NCI-H1694 (cell line): ENCODE measurements at regions not wholly inside any gene's neighbourhood (a gene's known extent, or its start where the extent isn't known, plus 50 kb on each side); places are given as distances from the start of the nearest gene placed in this dataset.

Source experiments
- DNase-seq: peaks from one replicate; lab custom pipeline; 2025; lab: John Stamatoyannopoulos, UW

DNA sequence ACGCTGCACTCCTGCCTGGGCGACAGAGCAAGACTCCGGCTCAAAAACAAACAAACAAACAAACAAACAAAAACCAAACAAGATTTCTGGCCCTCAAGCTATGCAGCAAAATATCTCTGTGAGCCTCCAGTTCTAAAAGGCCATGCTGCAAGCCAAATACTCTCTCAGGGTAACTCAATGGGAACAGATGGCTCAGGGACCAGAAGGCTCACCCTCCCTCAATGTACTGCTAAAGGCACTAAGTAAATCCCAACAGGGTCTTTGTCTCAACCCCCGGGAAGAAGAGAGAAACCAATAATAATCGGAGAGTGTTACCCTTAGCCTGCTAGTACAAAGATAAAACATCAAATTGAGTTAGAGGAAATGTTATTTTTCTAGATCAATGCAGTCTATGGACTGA lies 119.7 kb upstream of the ZC3H12C start:
- DNase-seq: no peak

- DNase-seq: no peak
These were observed 118.7 kb upstream of the ZC3H12C start for GRCh38 chr11:109974523-109974922.

DNA sequence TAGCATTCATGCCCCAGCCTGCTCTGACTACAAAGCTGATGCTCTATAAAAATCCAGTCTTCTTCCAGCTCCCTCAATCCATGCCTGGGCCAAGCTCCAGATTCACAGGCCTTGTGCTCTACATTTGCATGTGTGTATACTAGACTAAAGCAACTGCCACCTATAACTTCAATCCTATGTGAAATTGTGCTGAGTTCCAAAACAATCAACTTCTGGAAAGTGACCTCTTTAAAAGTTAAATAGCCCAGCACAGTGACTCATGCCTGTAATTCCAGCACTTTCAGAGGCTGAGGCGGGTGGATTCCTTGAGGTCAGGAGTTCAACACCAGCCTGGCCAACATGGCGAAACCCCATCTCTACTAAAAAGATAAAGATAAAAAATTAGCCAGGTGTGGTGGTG lies 114.3 kb upstream of the ZC3H12C start:
- DNase-seq: no peak

- no peak for DNase-seq
These were observed 112.1 kb upstream of the ZC3H12C start for GRCh38 chr11:109981031-109981636.

- DNase-seq: no peak
These were observed 109.8 kb upstream of the ZC3H12C start for GRCh38 chr11:109983358-109983757.

DNA sequence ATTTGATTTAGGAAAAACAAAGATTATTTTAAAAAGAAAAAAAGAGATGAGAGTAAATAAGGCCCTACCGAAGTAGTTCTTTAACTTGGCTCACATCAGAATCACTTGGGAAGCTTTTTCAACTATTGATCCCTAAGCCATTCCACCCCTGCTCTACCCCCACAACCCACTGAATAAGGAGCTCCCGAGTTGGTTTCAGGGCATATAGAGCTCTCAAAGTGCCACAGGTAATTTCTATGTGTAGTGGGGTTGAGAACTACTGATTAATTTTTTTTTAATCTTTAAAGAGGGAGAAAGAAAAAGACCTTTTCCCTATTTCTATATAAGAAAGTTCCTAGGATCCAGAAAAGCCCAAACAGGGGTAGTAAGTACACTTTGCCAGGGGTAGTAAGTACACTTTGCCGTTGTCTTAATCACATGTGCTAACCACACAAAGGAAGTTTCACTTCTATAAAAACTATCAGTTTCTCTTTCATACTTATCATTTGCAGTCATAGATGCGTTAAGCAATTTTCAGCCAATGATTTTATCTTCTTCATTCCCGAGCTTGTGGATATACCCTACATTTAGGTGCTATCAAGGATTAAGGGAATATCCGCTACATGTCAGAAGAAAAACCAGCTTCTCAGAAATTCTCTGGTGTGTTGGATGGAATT lies 108.4 kb upstream of the ZC3H12C start:
- no peak for DNase-seq

- DNase-seq: no peak
These were observed 106.7 kb upstream of the ZC3H12C start for GRCh38 chr11:109986488-109986887.

DNA sequence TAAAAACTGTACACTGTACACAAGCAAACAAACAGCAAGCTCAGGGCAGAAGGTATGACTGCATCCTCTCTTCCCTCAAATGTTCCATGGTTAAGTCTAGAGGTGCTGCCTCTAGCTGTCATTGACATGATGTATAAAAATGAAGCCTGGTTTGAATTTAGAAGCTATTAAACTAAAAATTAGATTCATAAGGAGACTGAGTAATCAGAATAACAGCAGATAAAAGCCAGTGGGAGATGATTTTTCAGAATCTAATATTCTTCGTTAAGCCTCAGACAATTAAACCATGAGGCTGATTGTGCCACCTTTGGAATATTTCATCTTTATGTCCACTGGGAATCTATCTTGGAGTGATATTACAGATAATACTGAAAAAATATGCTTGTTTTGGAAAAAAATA lies 101.4 kb upstream of the ZC3H12C start:
- DNase-seq: no peak

DNA sequence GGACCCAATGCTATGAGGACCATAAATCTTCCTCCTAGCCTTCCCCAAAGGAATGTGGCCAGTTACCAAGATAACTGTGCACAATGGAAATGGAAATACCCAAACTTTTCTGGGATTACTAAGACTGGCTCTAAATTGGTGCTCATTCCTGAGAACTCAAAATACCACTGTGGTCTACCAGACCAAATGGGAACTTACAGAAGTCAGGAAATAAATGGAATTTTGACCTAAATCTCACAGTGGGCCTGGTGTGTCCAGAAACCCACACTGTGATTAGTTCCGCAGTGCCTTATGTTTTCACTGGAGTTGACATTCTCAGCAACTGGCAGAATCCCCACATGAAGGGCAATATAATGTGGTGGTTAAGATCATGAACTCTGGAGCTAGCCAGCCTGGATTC lies 99.4 kb upstream of the ZC3H12C start:
- DNase-seq: no peak

DNA sequence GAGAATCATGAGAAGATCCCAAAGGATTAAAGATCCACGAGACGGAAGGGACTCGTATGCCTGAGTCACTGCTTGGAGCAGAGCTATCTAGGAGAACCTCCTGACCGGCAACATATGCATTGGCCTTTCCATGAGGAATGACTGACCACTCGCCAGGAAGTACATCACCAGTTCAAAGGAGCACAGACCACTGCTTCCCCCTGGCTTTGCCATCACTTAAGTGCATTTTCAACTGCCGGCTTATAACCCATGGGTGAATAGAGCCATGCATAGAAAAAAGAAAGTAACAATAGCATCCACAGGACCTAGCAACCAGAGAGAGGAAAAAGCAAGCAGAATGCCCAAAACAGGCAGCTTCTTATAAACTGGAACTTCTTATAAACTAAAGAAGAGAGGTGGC lies 98.3 kb upstream of the ZC3H12C start:
- no peak for DNase-seq

DNA sequence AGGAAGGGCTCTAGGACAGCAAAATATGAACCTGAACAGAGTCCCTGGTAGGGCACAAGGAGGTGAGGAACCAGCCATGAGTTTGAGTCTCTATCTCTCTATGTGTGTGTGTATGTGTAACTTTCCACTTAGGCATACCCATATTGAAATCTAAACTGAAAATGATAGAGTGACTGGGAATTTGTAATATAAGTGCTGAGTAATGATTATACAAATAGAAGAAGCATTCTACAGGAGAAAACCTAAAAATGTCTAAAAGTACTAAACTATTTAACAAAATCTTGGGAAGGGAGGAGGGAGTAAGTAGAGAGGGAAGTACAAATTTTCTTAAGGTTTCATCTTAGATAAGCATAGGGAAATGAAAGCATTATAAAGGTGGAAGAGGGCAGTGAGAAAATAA lies 97.1 kb upstream of the ZC3H12C start:
- no peak for DNase-seq

DNA sequence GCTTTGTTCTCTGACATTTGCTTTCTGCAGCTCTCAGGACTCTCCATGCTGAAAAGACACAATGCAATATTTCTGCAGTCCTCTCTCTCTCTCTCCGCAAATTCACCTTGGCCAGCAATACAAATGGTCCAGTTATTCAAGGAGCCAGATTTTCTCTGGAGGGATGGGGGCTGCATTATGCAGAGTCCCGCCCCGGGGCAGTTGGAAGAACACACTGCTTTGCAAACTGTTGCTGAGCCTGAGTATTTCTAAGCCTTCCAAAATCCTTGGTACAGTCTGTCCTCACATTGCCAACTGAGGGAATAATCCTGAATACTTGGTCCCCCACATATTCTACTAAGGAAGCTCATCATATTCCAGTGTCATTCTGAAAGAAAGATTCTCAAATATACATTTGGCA lies 94.3 kb upstream of the ZC3H12C start:
- DNase-seq: no peak

- DNase-seq: no peak
These were observed 93.1 kb upstream of the ZC3H12C start for GRCh38 chr11:110000031-110000502.

- no peak for DNase-seq
These were observed 92.3 kb upstream of the ZC3H12C start for GRCh38 chr11:110000850-110001249.

- DNase-seq: no peak
These were observed 89.8 kb upstream of the ZC3H12C start for GRCh38 chr11:110003426-110003825.

- DNase-seq: no peak
These were observed 81.6 kb upstream of the ZC3H12C start for GRCh38 chr11:110011595-110011994.

DNA sequence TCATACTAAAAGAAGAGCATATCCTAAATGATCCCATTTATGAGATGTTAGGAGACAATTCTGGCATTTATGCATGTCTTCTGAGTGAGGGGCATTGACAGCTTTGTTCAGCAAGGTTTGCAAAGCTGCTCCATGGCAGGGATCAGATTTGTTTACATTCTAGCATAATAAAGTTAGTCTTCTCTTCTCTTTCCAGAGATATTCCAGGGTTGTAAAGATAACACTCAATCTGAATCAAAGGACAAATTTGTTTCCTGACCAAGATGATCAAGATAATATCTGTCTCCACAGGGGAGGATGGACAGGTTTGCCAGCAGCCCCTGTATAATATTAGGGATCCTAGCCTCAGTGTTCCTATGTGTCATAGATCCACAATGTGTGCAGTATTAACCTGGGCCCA lies 77.5 kb upstream of the ZC3H12C start:
- DNase-seq: no peak

- DNase-seq: no peak
These were observed 73.5 kb upstream of the ZC3H12C start for GRCh38 chr11:110019675-110020074.

DNA sequence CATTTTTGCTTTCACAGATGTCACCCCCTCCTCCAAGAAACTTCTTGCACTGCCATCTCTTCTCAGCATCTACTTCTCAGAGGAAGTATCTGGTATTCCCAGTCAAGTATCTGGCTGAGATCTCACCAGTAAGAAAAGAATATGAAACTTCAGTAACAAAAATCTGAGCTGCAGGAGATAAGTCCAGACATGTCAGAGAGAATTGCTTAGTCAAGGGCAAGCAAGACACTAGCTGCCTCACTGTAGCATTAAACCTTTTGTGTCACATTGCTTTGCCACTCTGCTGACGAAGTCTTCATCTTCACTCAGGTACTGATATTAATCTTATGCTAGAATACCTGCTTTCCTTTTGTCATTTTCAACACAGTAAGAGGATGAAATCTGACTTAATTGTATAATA lies 70.6 kb upstream of the ZC3H12C start:
- no peak for DNase-seq

DNA sequence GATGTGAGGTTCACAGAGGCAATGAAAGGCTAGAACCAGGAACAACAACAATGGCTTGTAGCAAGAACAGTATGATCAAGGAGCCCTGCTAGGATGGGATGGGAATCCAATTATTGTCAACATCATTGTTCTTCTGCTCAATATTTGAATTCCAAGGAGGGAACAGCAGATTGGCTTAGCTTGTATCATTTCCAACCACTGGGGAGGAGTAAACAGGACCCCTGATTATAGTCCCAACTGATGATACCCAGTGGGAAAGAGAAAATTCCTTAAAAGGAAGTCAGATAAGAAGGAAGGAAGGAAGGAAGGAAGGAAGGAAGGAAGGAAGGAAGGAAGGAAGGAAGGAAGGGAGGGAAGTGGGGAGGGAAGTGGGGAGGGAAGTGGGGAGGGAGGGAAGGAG lies 69.5 kb upstream of the ZC3H12C start:
- DNase-seq: no peak

- no peak for DNase-seq
These were observed 66.2 kb upstream of the ZC3H12C start for GRCh38 chr11:110026858-110027626.

GRCh38 chr11:110027627-110028371 lies 65.4 kb upstream of the ZC3H12C start:
- no peak for DNase-seq

- no peak for DNase-seq
These were observed 64.3 kb upstream of the ZC3H12C start for GRCh38 chr11:110028921-110029320.
